Fibroblast of villous mesenchyme (primary cell): ENCODE measurements at regions not wholly inside any gene's neighbourhood (a gene's known extent, or its start where the extent isn't known, plus 50 kb on each side); places are given as distances from the start of the nearest gene placed in this dataset.
A peak's percentile ranks its signal among the peaks of the same experiment; 100 is the strongest.

ENCODE experiments used
- DNase-seq: peaks from one replicate; pipeline ENCODE4 v3.0.0-alpha.2; 2010; ENCODE audit warnings: low read depth
- H3K4me3 ChIP-seq: 2 replicates; pipeline ENCODE4 v1.5.1; 2011; ENCODE audit warnings: low read depth, mild to moderate bottlenecking, low read length
- CTCF ChIP-seq: IDR thresholded peaks from 2 replicates; pipeline ENCODE4 v1.5.1; 2012; ENCODE audit warnings: low read depth, mild to moderate bottlenecking, low read length; ENCODE audit not compliant: insufficient read depth

- no peak for TF ChIP-seq CTCF
- no peak for DNase-seq
Observed at GRCh38 chr9:99628849-99629620, 192.7 kb upstream of the NR4A3 start.

GRCh38 chr9:99632349-99633038 lies 189.2 kb upstream of the NR4A3 start:
- no peak overlapping the region for H3K4me3 ChIP-seq
- no peak for TF ChIP-seq CTCF
- DNase-seq = no peak

More at GRCh38 chr9:99628849-99629620, 192.7 kb upstream of the NR4A3 start:
- no peak overlapping the region for H3K4me3 ChIP-seq

- no peak overlapping the region for H3K4me3 ChIP-seq
- no peak for DNase-seq
- no peak for TF ChIP-seq CTCF
Observed at GRCh38 chr9:99633265-99633664, 188.4 kb upstream of the NR4A3 start.

GRCh38 chr9:99634186-99634585 lies 187.5 kb upstream of the NR4A3 start:
- DNase-seq = no peak
- no peak for TF ChIP-seq CTCF
- H3K4me3 ChIP-seq = no peak overlapping the region

GRCh38 chr9:99635032-99635431 lies 186.7 kb upstream of the NR4A3 start:
- DNase-seq = peak; percentile 30
- no peak for TF ChIP-seq CTCF
- no peak overlapping the region for H3K4me3 ChIP-seq

- no peak for TF ChIP-seq CTCF
- no peak for DNase-seq
- H3K4me3 ChIP-seq = no peak overlapping the region
Observed at GRCh38 chr9:99637641-99638040, 184.0 kb upstream of the NR4A3 start.

- no peak for TF ChIP-seq CTCF
- H3K4me3 ChIP-seq = no peak overlapping the region
- DNase-seq = no peak
Observed at GRCh38 chr9:99638971-99639370, 182.7 kb upstream of the NR4A3 start.
